ENCODE measurements at regions not wholly inside any gene's neighbourhood (a gene's known extent, or its start where the extent isn't known, plus 50 kb on each side); places are given as distances from the start of the nearest gene placed in this dataset.

DNA sequence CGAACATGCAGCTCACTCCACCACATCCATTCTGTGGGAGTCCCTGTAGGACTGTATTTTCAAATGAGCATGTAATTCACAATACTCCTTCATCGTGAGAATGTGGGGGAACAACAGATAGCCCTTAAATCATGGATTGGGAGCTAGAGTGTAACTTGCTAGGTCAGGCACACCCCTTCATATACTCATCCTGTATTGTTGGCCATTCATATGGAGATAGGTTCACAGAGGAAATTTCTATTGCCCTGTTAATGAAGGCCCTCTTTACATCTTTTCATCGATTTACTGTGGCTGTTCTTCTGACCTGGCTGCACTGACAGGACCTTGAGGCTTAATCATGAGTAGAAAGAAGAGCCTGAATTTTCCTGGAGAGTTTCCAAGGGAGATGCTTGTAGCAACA lies 193.8 kb upstream of the DPP10 start:
- TF ChIP-seq, protein P1, sequence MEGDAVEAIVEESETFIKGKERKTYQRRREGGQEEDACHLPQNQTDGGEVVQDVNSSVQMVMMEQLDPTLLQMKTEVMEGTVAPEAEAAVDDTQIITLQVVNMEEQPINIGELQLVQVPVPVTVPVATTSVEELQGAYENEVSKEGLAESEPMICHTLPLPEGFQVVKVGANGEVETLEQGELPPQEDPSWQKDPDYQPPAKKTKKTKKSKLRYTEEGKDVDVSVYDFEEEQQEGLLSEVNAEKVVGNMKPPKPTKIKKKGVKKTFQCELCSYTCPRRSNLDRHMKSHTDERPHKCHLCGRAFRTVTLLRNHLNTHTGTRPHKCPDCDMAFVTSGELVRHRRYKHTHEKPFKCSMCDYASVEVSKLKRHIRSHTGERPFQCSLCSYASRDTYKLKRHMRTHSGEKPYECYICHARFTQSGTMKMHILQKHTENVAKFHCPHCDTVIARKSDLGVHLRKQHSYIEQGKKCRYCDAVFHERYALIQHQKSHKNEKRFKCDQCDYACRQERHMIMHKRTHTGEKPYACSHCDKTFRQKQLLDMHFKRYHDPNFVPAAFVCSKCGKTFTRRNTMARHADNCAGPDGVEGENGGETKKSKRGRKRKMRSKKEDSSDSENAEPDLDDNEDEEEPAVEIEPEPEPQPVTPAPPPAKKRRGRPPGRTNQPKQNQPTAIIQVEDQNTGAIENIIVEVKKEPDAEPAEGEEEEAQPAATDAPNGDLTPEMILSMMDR (IDR thresholded peaks at IDR 0.05; ENCODE audit: insufficient read depth, low read depth, low read length): no peak
- TF ChIP-seq EZH2 (IDR thresholded peaks at IDR 0.05; ENCODE audit: insufficient read depth, low read length): no peak
